PC-3 (cell line): ENCODE measurements at regions not wholly inside any gene's neighbourhood (a gene's known extent, or its start where the extent isn't known, plus 50 kb on each side); places are given as distances from the start of the nearest gene placed in this dataset.

Experiments used
- ATAC-seq: fragments of 200-7000 bp; cut with Tn5 transposase; 2 replicates; pipeline ENCODE4 v1.9.1; 2020; ENCODE audit warnings: mild to moderate bottlenecking, moderate library complexity
- BruUV-seq: library from RNA; stranded (reverse); fragments of 400-500 nt; replicated peaks from 2 replicates; lab custom pipeline; 2021; lab: Mats Ljungman, UMichigan
- CTCF ChIA-PET: fragments of 300-600 bp; sonication (Branson Sonifier 250); formaldehyde crosslinking; loops from one replicate; lab custom pipeline; 2022; ENCODE audit warnings: antibody characterized with exemption; lab: Charles Lee
- POLR2A ChIA-PET: fragments of 300-600 bp; sonication (Branson Sonifier 250); formaldehyde crosslinking; loops from one replicate; lab custom pipeline; 2022; ENCODE audit warnings: antibody characterized with exemption; ENCODE audit not compliant: unreplicated experiment; lab: Charles Lee
- DNase-seq: peaks from one replicate; pipeline ENCODE4 v3.0.0-alpha.2; 2015
- H2AFZ ChIP-seq: fragments of 300-600 bp; sonication (generic); 2 replicates; pipeline ENCODE4 v1.6.0; 2016; ENCODE audit warnings: antibody characterized with exemption, low read length
- H3F3A ChIP-seq: fragments of 300-600 bp; sonication (generic); one replicate; pipeline ENCODE4 v1.6.0; 2017; ENCODE audit warnings: antibody characterized with exemption, low read length, control low read depth, mild to moderate bottlenecking; ENCODE audit not compliant: unreplicated experiment
- H3K27ac ChIP-seq: fragments of 300-600 bp; sonication (generic); 2 replicates; pipeline ENCODE4 v1.5.1; 2016; ENCODE audit warnings: mild to moderate bottlenecking, low read length
- H3K27me3 ChIP-seq: fragments of 300-600 bp; sonication (generic); 2 replicates; pipeline ENCODE4 v1.6.1; 2016; ENCODE audit warnings: low read length, mixed read lengths
- H3K36me3 ChIP-seq: fragments of 300-600 bp; sonication (generic); 2 replicates; pipeline ENCODE4 v1.6.1; 2016; ENCODE audit warnings: low read depth, mixed run types, low read length, mixed read lengths
- H3K4me1 ChIP-seq: fragments of 300-600 bp; sonication (generic); 2 replicates; pipeline ENCODE4 v1.5.1; 2016; ENCODE audit warnings: low read length; ENCODE audit not compliant: insufficient read depth
- H3K4me2 ChIP-seq: fragments of 300-600 bp; sonication (generic); 2 replicates; pipeline ENCODE4 v1.6.0; 2016; ENCODE audit warnings: low read length
- H3K4me3 ChIP-seq: fragments of 300-600 bp; sonication (generic); 2 replicates; pipeline ENCODE4 v1.5.1; 2016; ENCODE audit warnings: mild to moderate bottlenecking, low read length, mixed read lengths
- H3K79me2 ChIP-seq: fragments of 300-600 bp; sonication (generic); 2 replicates; pipeline ENCODE4 v1.6.1; 2017; ENCODE audit warnings: low read length, mixed read lengths
- H3K9ac ChIP-seq: fragments of 300-600 bp; sonication (generic); 2 replicates; pipeline ENCODE4 v1.6.0; 2016; ENCODE audit warnings: mild to moderate bottlenecking, low read length
- H3K9me2 ChIP-seq: fragments of 300-600 bp; sonication (generic); replicated peaks from 2 replicates; pipeline ENCODE4 v1.6.1; 2016; ENCODE audit warnings: mixed run types, low read length, mixed read lengths
- H3K9me3 ChIP-seq: fragments of 300-600 bp; sonication (generic); 2 replicates; pipeline ENCODE4 v1.6.1; 2016; ENCODE audit warnings: low read length, mixed read lengths
- H4K20me1 ChIP-seq: fragments of 300-600 bp; sonication (generic); 2 replicates; pipeline ENCODE4 v1.6.1; 2016; ENCODE audit warnings: low read length, mixed read lengths
- CTCF ChIP-seq: fragments of 300-600 bp; sonication (generic); conservative IDR thresholded peaks from 2 replicates; pipeline ENCODE4 v1.5.1; 2017; ENCODE audit warnings: antibody characterized with exemption, low read depth, mild to moderate bottlenecking, low read length
- EZH2 ChIP-seq: fragments of 300-600 bp; sonication (generic); IDR thresholded peaks from one replicate; pipeline ENCODE4 v1.6.1; 2017; ENCODE audit warnings: antibody characterized with exemption, mild to moderate bottlenecking, low read length; ENCODE audit not compliant: unreplicated experiment
- EZH2phosphoT487 ChIP-seq: fragments of 300-600 bp; sonication (generic); IDR thresholded peaks from 2 replicates; pipeline ENCODE4 v1.6.1; 2018; ENCODE audit warnings: mild to moderate bottlenecking, antibody characterized with exemption, low read length, borderline replicate concordance
- intact Hi-C: fragments of 100-400 bp; cut with micrococcal nuclease; formaldehyde crosslinking; loops from 2 replicates; pipeline ENCODE4 v1.9.0; 2023

DNA sequence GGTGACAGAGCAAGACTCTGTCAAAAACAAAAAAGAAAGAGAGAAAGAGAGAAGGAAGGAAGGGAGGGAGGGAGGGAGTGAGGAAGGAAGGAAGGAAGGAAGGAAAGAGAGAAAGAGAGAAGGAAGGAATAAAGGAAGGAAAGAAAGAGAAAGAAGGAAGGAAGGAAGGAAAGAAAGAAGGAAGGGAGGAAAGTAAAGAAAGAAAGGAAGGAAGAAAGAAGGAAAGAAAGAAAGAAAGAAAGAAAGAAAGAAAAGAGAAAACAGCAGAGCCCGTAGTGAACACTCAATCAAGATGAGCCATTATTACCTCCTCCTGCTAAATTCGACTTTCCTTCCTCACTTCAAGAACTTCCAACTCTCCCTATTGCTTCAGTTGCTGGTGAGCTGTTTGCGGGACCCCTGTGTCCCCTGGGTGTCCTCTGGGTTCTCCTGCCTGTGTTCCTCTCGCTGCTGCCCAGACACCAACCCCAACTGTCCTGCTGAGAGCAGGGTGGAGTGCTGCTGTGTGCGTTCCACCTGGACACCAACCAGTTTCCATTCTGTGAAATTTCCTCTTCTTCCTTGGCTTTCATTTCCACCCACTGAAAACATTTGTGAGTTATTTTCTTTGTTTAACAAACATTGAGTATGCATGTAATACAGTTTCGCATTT lies 266.4 kb downstream of the FAM43A start:
- no peaks in the 10 kb centered on the region for H3K79me2 ChIP-seq
- ATAC-seq = no peak
- H3K9me2 ChIP-seq = no peaks in the 10 kb centered on the region
- no TSS peak for BruUV-seq
- no peak overlapping the region for H2AFZ ChIP-seq
- H3K9me3 ChIP-seq = no peaks in the 10 kb centered on the region
- ChIA-PET CTCF (no interaction called here), POLR2A (no interaction called here)
- no peak overlapping the region for H3K9ac ChIP-seq
- no peaks in the 10 kb centered on the region for H3F3A ChIP-seq
- H3K27me3 ChIP-seq = no peaks in the 10 kb centered on the region
- no peaks in the 10 kb centered on the region for H3K36me3 ChIP-seq
- H4K20me1 ChIP-seq = no peaks in the 10 kb centered on the region
- TF ChIP-seq EZH2phosphoT487 (no peak), CTCF (no peak), EZH2 (no peak)
- no peak for DNase-seq
- H3K4me1 ChIP-seq = no peaks in the 10 kb centered on the region
- intact Hi-C loops = no loop called here
- H3K27ac ChIP-seq = no peak overlapping the region
- H3K4me2 ChIP-seq = no peak overlapping the region
- H3K4me3 ChIP-seq = no peak overlapping the region

DNA sequence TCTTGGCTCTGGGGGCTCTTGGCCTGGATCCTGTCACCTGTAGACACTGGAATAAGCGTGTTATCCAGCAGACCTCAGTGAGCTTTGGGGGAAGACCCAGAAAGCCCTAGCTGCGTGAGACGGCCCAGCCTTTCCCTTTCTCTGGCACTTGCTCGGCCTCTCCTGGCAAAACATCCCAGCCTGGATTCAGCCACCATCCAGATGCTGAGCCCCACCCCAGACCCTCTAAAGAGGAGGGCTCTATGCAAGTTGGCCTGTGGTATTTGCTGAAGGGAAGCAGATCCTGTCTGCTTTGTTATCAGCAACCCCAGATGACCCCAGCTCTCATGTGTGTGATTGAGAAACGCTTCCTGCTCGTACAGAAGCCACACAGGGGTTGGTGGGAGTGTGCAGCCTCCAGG lies 267.2 kb downstream of the FAM43A start:
- no peak for DNase-seq
- no peak overlapping the region for H3K4me3 ChIP-seq
- ATAC-seq = no peak
- no peak overlapping the region for H3K4me2 ChIP-seq
- ChIA-PET CTCF (no interaction called here), POLR2A (no interaction called here)
- intact Hi-C loops = no loop called here
- H2AFZ ChIP-seq = no peak overlapping the region
- no peaks in the 10 kb centered on the region for H3K4me1 ChIP-seq
- H3K9ac ChIP-seq = no peak overlapping the region
- H3K27ac ChIP-seq = no peak overlapping the region
- no peaks in the 10 kb centered on the region for H3K9me2 ChIP-seq
- no TSS peak for BruUV-seq
- H3K79me2 ChIP-seq = no peaks in the 10 kb centered on the region
- no peaks in the 10 kb centered on the region for H3K27me3 ChIP-seq
- no peaks in the 10 kb centered on the region for H4K20me1 ChIP-seq
- H3K9me3 ChIP-seq = no peaks in the 10 kb centered on the region
- H3K36me3 ChIP-seq = no peaks in the 10 kb centered on the region
- H3F3A ChIP-seq = no peaks in the 10 kb centered on the region
- TF ChIP-seq EZH2phosphoT487 (no peak), EZH2 (no peak), CTCF (no peak)

DNA sequence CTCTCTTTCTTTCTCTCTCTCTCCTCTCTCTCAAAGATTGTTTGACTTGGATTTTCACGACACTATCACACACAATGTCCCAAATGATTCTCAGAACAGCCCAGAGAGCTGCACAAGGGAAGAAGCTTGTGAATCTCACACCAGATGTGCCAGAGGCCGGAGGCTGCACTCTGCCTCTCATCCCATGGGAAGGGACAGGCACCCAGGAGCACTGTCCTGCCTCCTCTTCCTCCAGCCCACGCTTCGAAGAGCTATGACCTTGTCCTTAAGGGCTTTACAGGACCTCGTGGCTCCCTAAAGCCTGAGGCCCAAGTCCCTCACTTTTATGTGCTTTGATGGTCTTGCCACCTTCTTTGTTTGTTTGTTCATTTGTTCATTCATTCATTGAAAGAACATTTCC lies 267.6 kb downstream of the FAM43A start:
- H3K9ac ChIP-seq = no peak overlapping the region
- ChIA-PET CTCF (no interaction called here), POLR2A (no interaction called here)
- no TSS peak for BruUV-seq
- H3K4me1 ChIP-seq = no peaks in the 10 kb centered on the region
- H3K9me2 ChIP-seq = no peaks in the 10 kb centered on the region
- H3K4me3 ChIP-seq = no peak overlapping the region
- no peaks in the 10 kb centered on the region for H4K20me1 ChIP-seq
- intact Hi-C loops = no loop called here
- no peaks in the 10 kb centered on the region for H3K36me3 ChIP-seq
- no peak overlapping the region for H3K4me2 ChIP-seq
- H3K9me3 ChIP-seq = no peaks in the 10 kb centered on the region
- H2AFZ ChIP-seq = no peak overlapping the region
- DNase-seq = no peak
- ATAC-seq = no peak
- H3K79me2 ChIP-seq = no peaks in the 10 kb centered on the region
- H3K27me3 ChIP-seq = no peaks in the 10 kb centered on the region
- TF ChIP-seq EZH2 (no peak), EZH2phosphoT487 (no peak), CTCF (no peak)
- H3F3A ChIP-seq = no peaks in the 10 kb centered on the region
- no peak overlapping the region for H3K27ac ChIP-seq
